Prostate gland (tissue), 2 donors: ENCODE measurements at regions not wholly inside any gene's neighbourhood (a gene's known extent, or its start where the extent isn't known, plus 50 kb on each side); places are given as distances from the start of the nearest gene placed in this dataset.

Experiments
- DNase-seq: peaks from one replicate; pipeline ENCODE4 v3.0.0-alpha.2; 2019; ENCODE audit warnings: low spot score
- H3K27ac ChIP-seq, 2 donors: fragments of 200-600 bp; sonication (generic); 2 replicates each; pipeline ENCODE4 v1.5.1; 2017 to 2019
- H3K27me3 ChIP-seq: fragments of 200-600 bp; sonication (generic); replicated peaks from 2 replicates; pipeline ENCODE4 v1.5.1; 2019; ENCODE audit not compliant: insufficient read depth
- H3K36me3 ChIP-seq, 2 donors: fragments of 200-600 bp; sonication (generic); 1 replicate in 1 of 2; 2 replicates in 1 of 2; pipeline versions ENCODE4 v1.5.1 to v1.8.1; 2017 to 2019
- H3K4me1 ChIP-seq: fragments of 200-600 bp; sonication (generic); replicated peaks from 2 replicates; pipeline ENCODE4 v1.5.1; 2019
- H3K4me3 ChIP-seq, 2 donors: fragments of 200-600 bp; sonication (generic); 2 replicates each; pipeline ENCODE4 v1.5.1; 2017 to 2019
- H3K9me3 ChIP-seq: fragments of 200-600 bp; sonication (generic); 2 replicates; pipeline ENCODE4 v1.5.1; 2017
- POLR2A ChIP-seq: fragments of 450-650 bp; IDR thresholded peaks from one replicate; pipeline ENCODE4 v1.6.1; 2016; ENCODE audit warnings: antibody characterized with exemption, mild to moderate bottlenecking
- POLR2AphosphoS5 ChIP-seq: sonication (generic); formaldehyde crosslinking; IDR thresholded peaks from one replicate; pipeline ENCODE4 v1.6.1; 2017; ENCODE audit warnings: antibody characterized with exemption
- WGBS: methylation state at CpG from one replicate; pipeline ENCODE4 v1.1.5; 2018; 5-methylcytosine and 5-hydroxymethylcytosine counted together
- intact Hi-C: fragments of 100-400 bp; cut with DNase I; formaldehyde crosslinking; loops from one replicate; pipeline ENCODE4 v1.14.2; 2022
- TF ChIP-seq, protein P1 (sequence below), 4 experiments: fragments of 200-600 bp in 2 of 4; fragments of 450-650 bp in 2 of 4; sonication (generic) in 2 of 4; IDR thresholded peaks; 1 replicate in 3 of 4; 2 replicates in 1 of 4; pipeline ENCODE4 v1.5.1; 2016 to 2019; ENCODE audit warnings: antibody characterized with exemption in 4 of 4, mild to moderate bottlenecking in 2 of 4, moderate library complexity in 2 of 4

GRCh38 chr3:83048556-83048955, 1287.1 kb upstream of the GBE1 start:
- no peaks in the 10 kb centered on the region for H3K27me3 ChIP-seq
- 49% methylated on average over 2 of the region's 2 CpGs for WGBS
- no peak for DNase-seq

GRCh38 chr3:83039422-83039821, 1278.0 kb upstream of the GBE1 start:
- no peak overlapping the region for H3K4me3 ChIP-seq
- no peak for DNase-seq
- no peaks in the 10 kb centered on the region for H3K27me3 ChIP-seq
- no peaks in the 10 kb centered on the region for H3K4me1 ChIP-seq
- TF ChIP-seq, protein P1, sequence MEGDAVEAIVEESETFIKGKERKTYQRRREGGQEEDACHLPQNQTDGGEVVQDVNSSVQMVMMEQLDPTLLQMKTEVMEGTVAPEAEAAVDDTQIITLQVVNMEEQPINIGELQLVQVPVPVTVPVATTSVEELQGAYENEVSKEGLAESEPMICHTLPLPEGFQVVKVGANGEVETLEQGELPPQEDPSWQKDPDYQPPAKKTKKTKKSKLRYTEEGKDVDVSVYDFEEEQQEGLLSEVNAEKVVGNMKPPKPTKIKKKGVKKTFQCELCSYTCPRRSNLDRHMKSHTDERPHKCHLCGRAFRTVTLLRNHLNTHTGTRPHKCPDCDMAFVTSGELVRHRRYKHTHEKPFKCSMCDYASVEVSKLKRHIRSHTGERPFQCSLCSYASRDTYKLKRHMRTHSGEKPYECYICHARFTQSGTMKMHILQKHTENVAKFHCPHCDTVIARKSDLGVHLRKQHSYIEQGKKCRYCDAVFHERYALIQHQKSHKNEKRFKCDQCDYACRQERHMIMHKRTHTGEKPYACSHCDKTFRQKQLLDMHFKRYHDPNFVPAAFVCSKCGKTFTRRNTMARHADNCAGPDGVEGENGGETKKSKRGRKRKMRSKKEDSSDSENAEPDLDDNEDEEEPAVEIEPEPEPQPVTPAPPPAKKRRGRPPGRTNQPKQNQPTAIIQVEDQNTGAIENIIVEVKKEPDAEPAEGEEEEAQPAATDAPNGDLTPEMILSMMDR (IDR thresholded peaks at IDR 0.05) = no peak
- TF ChIP-seq POLR2A = no peak
- TF ChIP-seq POLR2AphosphoS5 = no peak
- no peaks in the 10 kb centered on the region for H3K36me3 ChIP-seq
- no peak overlapping the region for H3K27ac ChIP-seq
- 33% methylated on average over 1 of the region's 1 CpG for WGBS
- intact Hi-C loops = no loop called here
- no peaks in the 10 kb centered on the region for H3K9me3 ChIP-seq

More at GRCh38 chr3:83048556-83048955, 1287.1 kb upstream of the GBE1 start:
- Histone ChIP-seq H3K27ac (no peak overlapping the region), H3K4me3 (no peak overlapping the region), H3K36me3 (no peaks in the 10 kb centered on the region), H3K4me1 (no peaks in the 10 kb centered on the region), H3K9me3 (no peaks in the 10 kb centered on the region)
- TF ChIP-seq POLR2AphosphoS5 = no peak
- TF ChIP-seq POLR2A = no peak
- TF ChIP-seq, protein P1 (IDR thresholded peaks at IDR 0.05) = no peak
- intact Hi-C loops = no loop called here

DNA sequence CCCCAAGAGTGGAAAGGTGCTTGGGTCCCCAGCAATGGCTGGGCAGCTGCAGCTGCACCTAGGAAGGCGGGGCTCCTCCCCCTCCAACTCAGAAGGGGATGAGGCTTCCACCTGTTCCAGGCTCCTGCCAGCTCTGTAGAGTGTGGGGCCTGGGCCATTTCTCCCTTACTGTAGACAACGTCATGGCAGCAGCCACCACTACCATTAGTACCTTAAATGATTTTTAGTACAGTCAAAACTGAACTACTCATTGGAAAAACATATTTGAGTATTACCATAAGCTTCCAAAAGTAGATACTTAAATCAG, 1274.2 kb upstream of the GBE1 start:
- no peak for DNase-seq
- Histone ChIP-seq H3K27ac (no peak overlapping the region), H3K4me3 (no peak overlapping the region), H3K36me3 (no peaks in the 10 kb centered on the region), H3K27me3 (no peaks in the 10 kb centered on the region), H3K9me3 (no peaks in the 10 kb centered on the region), H3K4me1 (no peaks in the 10 kb centered on the region)
- 81% methylated on average over 2 of the region's 2 CpGs for WGBS
- intact Hi-C loops = no loop called here
- TF ChIP-seq, protein P1 (IDR thresholded peaks at IDR 0.05) = no peak
- no peak for TF ChIP-seq POLR2AphosphoS5

- intact Hi-C loops = no loop called here
- TF ChIP-seq POLR2AphosphoS5 = no peak
- WGBS = 93% methylated on average over 15 of the region's 16 CpGs
These were observed 1273.6 kb upstream of the GBE1 start for GRCh38 chr3:83034806-83035703.

DNA sequence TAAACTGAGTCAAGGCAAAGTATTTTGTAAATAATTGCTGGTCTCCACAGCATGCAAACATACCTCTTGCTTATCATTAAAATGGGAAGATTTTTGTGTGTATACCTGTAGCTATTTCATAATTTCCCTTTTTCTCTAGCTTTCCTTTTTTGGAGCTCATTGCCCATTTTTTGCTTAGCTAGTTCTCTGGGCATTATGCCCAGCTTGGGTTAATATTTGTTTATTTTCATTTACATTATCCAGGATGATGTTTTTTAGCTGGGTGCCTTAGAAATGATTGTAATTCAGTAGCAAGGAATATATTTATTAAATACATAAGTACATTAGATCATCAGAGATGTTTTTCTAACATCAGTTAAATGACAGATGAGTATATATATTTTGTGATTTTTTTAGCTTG, 1271.7 kb upstream of the GBE1 start:
- no peaks in the 10 kb centered on the region for H3K9me3 ChIP-seq
- intact Hi-C loops = no loop called here
- TF ChIP-seq POLR2A (no peak), POLR2AphosphoS5 (no peak)
- TF ChIP-seq, protein P1 (IDR thresholded peaks at IDR 0.05) = no peak

More at GRCh38 chr3:83034806-83035703, 1273.6 kb upstream of the GBE1 start:
- no peak for DNase-seq
- Histone ChIP-seq H3K9me3 (no peaks in the 10 kb centered on the region), H3K36me3 (no peaks in the 10 kb centered on the region), H3K4me3 (no peak overlapping the region), H3K27ac (no peak overlapping the region), H3K27me3 (no peaks in the 10 kb centered on the region), H3K4me1 (no peaks in the 10 kb centered on the region)

More for the DNA sequence above, 1271.7 kb upstream of the GBE1 start:
- no peaks in the 10 kb centered on the region for H3K4me1 ChIP-seq
- H3K36me3 ChIP-seq = no peaks in the 10 kb centered on the region
- H3K4me3 ChIP-seq = no peak overlapping the region
- no peak overlapping the region for H3K27ac ChIP-seq
- DNase-seq = no peak
- no peaks in the 10 kb centered on the region for H3K27me3 ChIP-seq
